Suppressor macrophage treated with lipopolysaccharide for 1 hour (primary cell): ENCODE measurements at regions not wholly inside any gene's neighbourhood (a gene's known extent, or its start where the extent isn't known, plus 50 kb on each side); places are given as distances from the start of the nearest gene placed in this dataset.
"Not testable (repeated sequence)": the region's sequence is repeated elsewhere in the genome, so short reads cannot be mapped to it uniquely, and the experiment has no call there.

Source experiments
- DNase-seq, 3 donors: peaks; one replicate each; pipeline ENCODE4 v3.0.0-alpha.2; 2020 to 2022

- DNase-seq: no peak
These were observed 1252.9 kb upstream of the TMEM132C start for GRCh38 chr12:127014079-127014478.

GRCh38 chr12:127024791-127025190 lies 1242.2 kb upstream of the TMEM132C start:
- no peak for DNase-seq

- DNase-seq: no peak
These were observed 1241.4 kb upstream of the TMEM132C start for GRCh38 chr12:127025545-127025944.

GRCh38 chr12:127035011-127035879 lies 1231.7 kb upstream of the TMEM132C start:
- DNase-seq: no peak

GRCh38 chr12:127038152-127038551 lies 1228.8 kb upstream of the TMEM132C start:
- DNase-seq: no peak

GRCh38 chr12:127038761-127039160 lies 1228.2 kb upstream of the TMEM132C start:
- DNase-seq: no peak

- peak in 1 of 3 donors; percentile 10 for DNase-seq
These were observed 1224.9 kb upstream of the TMEM132C start for GRCh38 chr12:127041985-127042625.

GRCh38 chr12:127043731-127044130 lies 1223.2 kb upstream of the TMEM132C start:
- DNase-seq: no peak

- no peak for DNase-seq
These were observed 1222.1 kb upstream of the TMEM132C start for GRCh38 chr12:127044836-127045235.

- DNase-seq: no peak
These were observed 1220.5 kb upstream of the TMEM132C start for GRCh38 chr12:127046467-127046866.

- no peak for DNase-seq
These were observed 1218.9 kb upstream of the TMEM132C start for GRCh38 chr12:127048057-127048456.

- DNase-seq: not testable (repeated sequence)
These were observed 1218.4 kb upstream of the TMEM132C start for GRCh38 chr12:127048525-127048924.

GRCh38 chr12:127051139-127051538 lies 1215.8 kb upstream of the TMEM132C start:
- DNase-seq: no peak

GRCh38 chr12:127052511-127053232 lies 1214.3 kb upstream of the TMEM132C start:
- DNase-seq: no peak

- no peak for DNase-seq
These were observed 1212.4 kb upstream of the TMEM132C start for GRCh38 chr12:127054531-127054930.

- DNase-seq: no peak
These were observed 1206.6 kb upstream of the TMEM132C start for GRCh38 chr12:127060310-127060847.

- DNase-seq: no peak
These were observed 1206.0 kb upstream of the TMEM132C start for GRCh38 chr12:127060933-127061332.

GRCh38 chr12:127063339-127064072 lies 1203.5 kb upstream of the TMEM132C start:
- no peak for DNase-seq

GRCh38 chr12:127064207-127064606 lies 1202.8 kb upstream of the TMEM132C start:
- DNase-seq: no peak

GRCh38 chr12:127065595-127065994 lies 1201.4 kb upstream of the TMEM132C start:
- DNase-seq: no peak

- no peak for DNase-seq
These were observed 1196.3 kb upstream of the TMEM132C start for GRCh38 chr12:127070515-127071157.

- DNase-seq: no peak
These were observed 1192.8 kb upstream of the TMEM132C start for GRCh38 chr12:127074161-127074560.
